ENCODE measurements at regions not wholly inside any gene's neighbourhood (a gene's known extent, or its start where the extent isn't known, plus 50 kb on each side); places are given as distances from the start of the nearest gene placed in this dataset.

DNA sequence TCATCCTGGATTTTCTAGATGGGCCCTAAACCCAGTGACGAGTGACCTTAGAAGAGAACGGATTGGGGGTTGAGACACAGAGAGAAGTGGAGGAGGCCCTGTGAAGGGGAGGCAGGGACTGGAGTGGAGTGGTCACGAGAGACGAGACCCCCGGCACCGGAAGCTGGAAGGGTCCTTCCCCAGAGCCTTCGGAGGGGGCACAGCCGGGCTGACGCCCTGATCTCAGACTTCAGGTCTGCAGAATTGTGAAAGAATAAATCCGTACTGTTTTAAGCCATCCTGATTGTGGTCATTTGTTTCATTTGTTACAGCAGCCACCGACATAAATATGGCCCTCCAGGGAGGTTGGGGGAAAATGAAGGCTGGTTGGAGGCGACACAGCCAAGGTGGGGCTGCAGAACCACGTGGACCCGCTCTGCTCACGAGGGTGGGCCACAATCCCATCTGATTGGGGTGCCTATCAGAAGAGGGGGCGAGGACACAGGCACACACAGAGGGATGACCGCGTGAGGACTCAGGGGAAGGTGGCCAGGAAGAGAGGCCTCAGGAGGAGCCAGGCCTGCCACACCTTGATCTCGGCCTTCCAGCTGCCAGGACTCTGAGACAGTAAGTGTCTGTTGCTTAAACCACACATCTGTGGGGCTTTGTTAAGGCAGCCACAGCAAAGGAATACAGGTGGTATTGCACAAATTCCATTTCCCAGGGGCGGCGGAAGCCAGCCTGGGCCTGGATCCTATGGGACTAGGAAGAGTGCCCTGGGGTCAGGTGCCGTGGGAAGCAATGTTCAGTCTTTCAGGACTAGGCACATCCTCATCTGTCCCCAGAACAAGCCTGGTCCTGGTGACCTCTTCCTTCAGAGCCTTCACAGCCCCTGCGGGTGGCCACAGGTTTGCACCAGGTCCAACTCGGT lies 73.3 kb upstream of the SHANK2 start:
- TF ChIP-seq ZNF274 (IDR thresholded peaks at IDR 0.05; ENCODE audit: low read length) (no peak), ZNF274 (tag by site-specific recombination; IDR thresholded peaks at IDR 0.05; ENCODE audit: borderline replicate concordance) (no peak), ZBTB26 (tag by site-specific recombination; optimal IDR thresholded peaks at IDR 0.05) (no peak), ZNF121 (tag by site-specific recombination; IDR thresholded peaks at IDR 0.05) (no peak), ZNF785 (tag by site-specific recombination; IDR thresholded peaks at IDR 0.05) (no peak), PBX3 (CRISPR knock-in tag; IDR thresholded peaks at IDR 0.05) (no peak), ZNF354C (tag by site-specific recombination; IDR thresholded peaks at IDR 0.05; ENCODE audit: borderline replicate concordance, low read depth) (no peak), ZNF292 (tag by site-specific recombination; IDR thresholded peaks at IDR 0.05; ENCODE audit: borderline replicate concordance, low read depth) (no peak), ZNF558 (tag by site-specific recombination; IDR thresholded peaks at IDR 0.05) (no peak), ZNF768 (tag by site-specific recombination; IDR thresholded peaks at IDR 0.05) (no peak), ZNF830 (tag by site-specific recombination; IDR thresholded peaks at IDR 0.05; ENCODE audit: low read depth) (no peak)
- TF ChIP-seq, protein P1, sequence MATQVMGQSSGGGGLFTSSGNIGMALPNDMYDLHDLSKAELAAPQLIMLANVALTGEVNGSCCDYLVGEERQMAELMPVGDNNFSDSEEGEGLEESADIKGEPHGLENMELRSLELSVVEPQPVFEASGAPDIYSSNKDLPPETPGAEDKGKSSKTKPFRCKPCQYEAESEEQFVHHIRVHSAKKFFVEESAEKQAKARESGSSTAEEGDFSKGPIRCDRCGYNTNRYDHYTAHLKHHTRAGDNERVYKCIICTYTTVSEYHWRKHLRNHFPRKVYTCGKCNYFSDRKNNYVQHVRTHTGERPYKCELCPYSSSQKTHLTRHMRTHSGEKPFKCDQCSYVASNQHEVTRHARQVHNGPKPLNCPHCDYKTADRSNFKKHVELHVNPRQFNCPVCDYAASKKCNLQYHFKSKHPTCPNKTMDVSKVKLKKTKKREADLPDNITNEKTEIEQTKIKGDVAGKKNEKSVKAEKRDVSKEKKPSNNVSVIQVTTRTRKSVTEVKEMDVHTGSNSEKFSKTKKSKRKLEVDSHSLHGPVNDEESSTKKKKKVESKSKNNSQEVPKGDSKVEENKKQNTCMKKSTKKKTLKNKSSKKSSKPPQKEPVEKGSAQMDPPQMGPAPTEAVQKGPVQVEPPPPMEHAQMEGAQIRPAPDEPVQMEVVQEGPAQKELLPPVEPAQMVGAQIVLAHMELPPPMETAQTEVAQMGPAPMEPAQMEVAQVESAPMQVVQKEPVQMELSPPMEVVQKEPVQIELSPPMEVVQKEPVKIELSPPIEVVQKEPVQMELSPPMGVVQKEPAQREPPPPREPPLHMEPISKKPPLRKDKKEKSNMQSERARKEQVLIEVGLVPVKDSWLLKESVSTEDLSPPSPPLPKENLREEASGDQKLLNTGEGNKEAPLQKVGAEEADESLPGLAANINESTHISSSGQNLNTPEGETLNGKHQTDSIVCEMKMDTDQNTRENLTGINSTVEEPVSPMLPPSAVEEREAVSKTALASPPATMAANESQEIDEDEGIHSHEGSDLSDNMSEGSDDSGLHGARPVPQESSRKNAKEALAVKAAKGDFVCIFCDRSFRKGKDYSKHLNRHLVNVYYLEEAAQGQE (tag by site-specific recombination; IDR thresholded peaks at IDR 0.05), result no peak
- TF ChIP-seq, protein P2, sequence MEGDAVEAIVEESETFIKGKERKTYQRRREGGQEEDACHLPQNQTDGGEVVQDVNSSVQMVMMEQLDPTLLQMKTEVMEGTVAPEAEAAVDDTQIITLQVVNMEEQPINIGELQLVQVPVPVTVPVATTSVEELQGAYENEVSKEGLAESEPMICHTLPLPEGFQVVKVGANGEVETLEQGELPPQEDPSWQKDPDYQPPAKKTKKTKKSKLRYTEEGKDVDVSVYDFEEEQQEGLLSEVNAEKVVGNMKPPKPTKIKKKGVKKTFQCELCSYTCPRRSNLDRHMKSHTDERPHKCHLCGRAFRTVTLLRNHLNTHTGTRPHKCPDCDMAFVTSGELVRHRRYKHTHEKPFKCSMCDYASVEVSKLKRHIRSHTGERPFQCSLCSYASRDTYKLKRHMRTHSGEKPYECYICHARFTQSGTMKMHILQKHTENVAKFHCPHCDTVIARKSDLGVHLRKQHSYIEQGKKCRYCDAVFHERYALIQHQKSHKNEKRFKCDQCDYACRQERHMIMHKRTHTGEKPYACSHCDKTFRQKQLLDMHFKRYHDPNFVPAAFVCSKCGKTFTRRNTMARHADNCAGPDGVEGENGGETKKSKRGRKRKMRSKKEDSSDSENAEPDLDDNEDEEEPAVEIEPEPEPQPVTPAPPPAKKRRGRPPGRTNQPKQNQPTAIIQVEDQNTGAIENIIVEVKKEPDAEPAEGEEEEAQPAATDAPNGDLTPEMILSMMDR (tag by site-specific recombination; IDR thresholded peaks at IDR 0.05), result no peak
